Psoas muscle (tissue), 7 donors: ENCODE measurements at regions not wholly inside any gene's neighbourhood (a gene's known extent, or its start where the extent isn't known, plus 50 kb on each side); places are given as distances from the start of the nearest gene placed in this dataset.

Source experiments
- ATAC-seq, 4 donors: fragments of 200-7000 bp; cut with Tn5 transposase; one replicate each; pipeline ENCODE4 v1.9.1; 2020; ENCODE audit warnings: moderate library complexity in 3 of 4, mild to moderate bottlenecking in 2 of 4
- DNase-seq, 2 donors: peaks; one replicate each; pipeline ENCODE4 v3.0.0-alpha.2; 2020
- H3K27ac ChIP-seq: fragments of 200-600 bp; one replicate; pipeline ENCODE4 v1.8.0; 2022
- H3K27me3 ChIP-seq, 3 donors: fragments of 200-600 bp in 1 of 3; one replicate each; pipeline versions ENCODE4 v1.6.1 to v1.8.0; 2013 to 2022; ENCODE audit warnings: low read length in 2 of 3, mild to moderate bottlenecking in 2 of 3, moderate library complexity in 1 of 3; ENCODE audit not compliant: insufficient read depth in 3 of 3
- H3K36me3 ChIP-seq, 2 donors: fragments of 200-600 bp in 1 of 2; one replicate each; pipeline versions ENCODE4 v1.6.1 to v1.8.0; 2013 to 2022; ENCODE audit warnings: low read depth in 1 of 2, mild to moderate bottlenecking in 1 of 2, moderate library complexity in 1 of 2; ENCODE audit not compliant: insufficient read depth in 1 of 2
- H3K4me1 ChIP-seq: fragments of 200-600 bp; one replicate; pipeline ENCODE4 v1.8.0; 2022
- H3K4me3 ChIP-seq: fragments of 200-600 bp; one replicate; pipeline ENCODE4 v1.8.0; 2022; ENCODE audit warnings: mild to moderate bottlenecking
- H3K9me3 ChIP-seq: fragments of 200-600 bp; one replicate; pipeline ENCODE4 v1.8.0; 2022
- WGBS, 3 donors: extraction: QIAGEN DNeasy Blood & Tissue Kit; methylation state at CpG; one replicate each; pipeline versions ENCODE4 v1.1.6 to v1.1.7; 2013; 5-methylcytosine and 5-hydroxymethylcytosine counted together
- intact Hi-C, 2 donors: fragments of 100-400 bp; cut with DNase I; formaldehyde crosslinking; loops; one replicate each; pipeline versions ENCODE4 v1.11.0 to v1.14.2; 2022
- TF ChIP-seq, protein P1 (sequence below): fragments of 200-600 bp; IDR thresholded peaks from one replicate; pipeline ENCODE4 v1.8.0; 2022; ENCODE audit warnings: antibody characterized with exemption
- donor health status: healthy with polysubstance abuse.
- donor health status: DM: no; HTN: no; CAD: no; lungs with moderate emphysema.
- donor health status: Bipolar disorder and iron deficiency.
- donor health status: healthy.
- donor health status: DM: yes; HTN: yes; CAD: no.
- donor health status: DM: no; HTN: no; CAD: no.
- donor health status: DM: yes; HTN: yes; CAD: no.

DNA sequence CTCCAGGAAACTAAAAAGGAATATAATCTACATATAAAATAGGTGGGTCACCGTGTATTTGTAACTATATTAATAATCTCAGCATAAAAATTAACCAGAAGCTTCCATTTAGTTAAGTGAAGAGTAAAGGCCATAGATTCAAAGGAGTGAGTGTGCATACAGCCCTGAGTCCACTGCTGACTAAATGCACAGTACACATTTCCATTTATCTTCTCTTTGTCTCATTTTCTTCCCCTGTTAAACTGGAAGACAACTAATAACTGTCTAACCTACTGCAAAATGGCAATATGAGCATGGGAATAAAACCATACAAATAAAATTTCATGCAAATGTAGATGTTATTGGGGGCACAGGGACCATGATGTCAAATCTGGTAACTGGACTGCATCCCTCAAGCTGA lies 59.9 kb upstream of the DAB2 start:
- WGBS, 3 donors, result 54 to 68% (median 67%) methylated on average over 1 of the region's 1 CpG
- intact Hi-C loops, result no loop called here
- H3K36me3 ChIP-seq, result no peaks in the 10 kb centered on the region
- no peaks in the 10 kb centered on the region for H3K27me3 ChIP-seq
- H3K9me3 ChIP-seq, result no peaks in the 10 kb centered on the region
- no peak overlapping the region for H3K4me3 ChIP-seq
- no peak overlapping the region for H3K27ac ChIP-seq
- H3K4me1 ChIP-seq, result no peaks in the 10 kb centered on the region
- DNase-seq (no peak), ATAC-seq (no peak)
- TF ChIP-seq, protein P1, sequence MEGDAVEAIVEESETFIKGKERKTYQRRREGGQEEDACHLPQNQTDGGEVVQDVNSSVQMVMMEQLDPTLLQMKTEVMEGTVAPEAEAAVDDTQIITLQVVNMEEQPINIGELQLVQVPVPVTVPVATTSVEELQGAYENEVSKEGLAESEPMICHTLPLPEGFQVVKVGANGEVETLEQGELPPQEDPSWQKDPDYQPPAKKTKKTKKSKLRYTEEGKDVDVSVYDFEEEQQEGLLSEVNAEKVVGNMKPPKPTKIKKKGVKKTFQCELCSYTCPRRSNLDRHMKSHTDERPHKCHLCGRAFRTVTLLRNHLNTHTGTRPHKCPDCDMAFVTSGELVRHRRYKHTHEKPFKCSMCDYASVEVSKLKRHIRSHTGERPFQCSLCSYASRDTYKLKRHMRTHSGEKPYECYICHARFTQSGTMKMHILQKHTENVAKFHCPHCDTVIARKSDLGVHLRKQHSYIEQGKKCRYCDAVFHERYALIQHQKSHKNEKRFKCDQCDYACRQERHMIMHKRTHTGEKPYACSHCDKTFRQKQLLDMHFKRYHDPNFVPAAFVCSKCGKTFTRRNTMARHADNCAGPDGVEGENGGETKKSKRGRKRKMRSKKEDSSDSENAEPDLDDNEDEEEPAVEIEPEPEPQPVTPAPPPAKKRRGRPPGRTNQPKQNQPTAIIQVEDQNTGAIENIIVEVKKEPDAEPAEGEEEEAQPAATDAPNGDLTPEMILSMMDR, result no peak

DNA sequence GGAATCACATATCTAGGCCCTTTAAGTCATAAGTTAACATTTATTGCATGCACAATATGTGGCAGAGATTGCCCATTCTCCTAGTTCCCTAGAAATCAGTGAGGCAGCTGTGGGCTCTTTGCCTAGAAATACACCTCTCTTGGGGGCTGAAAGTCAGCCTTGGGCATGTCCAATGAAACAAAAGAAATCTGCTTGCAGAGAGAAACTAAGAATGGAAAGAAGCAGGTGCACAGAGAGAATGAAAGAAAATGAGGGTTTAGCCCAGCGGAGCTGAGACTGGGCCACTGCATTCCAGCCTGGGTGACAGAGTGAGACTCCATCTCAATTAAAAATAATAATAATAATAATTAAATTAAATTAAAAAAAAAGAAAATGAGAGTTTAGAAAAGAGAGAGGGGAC lies 57.3 kb upstream of the DAB2 start:
- no peak for DNase-seq
- no peaks in the 10 kb centered on the region for H3K4me1 ChIP-seq
- 65 to 86% (median 77%) methylated on average over 1 of the region's 1 CpG for WGBS, 3 donors
- H3K4me3 ChIP-seq, result no peak overlapping the region
- no peak for ATAC-seq
- TF ChIP-seq, protein P1, result no peak
- no peak overlapping the region for H3K27ac ChIP-seq
- intact Hi-C loops, result no loop called here
- H3K9me3 ChIP-seq, result no peaks in the 10 kb centered on the region
- no peaks in the 10 kb centered on the region for H3K36me3 ChIP-seq
- no peaks in the 10 kb centered on the region for H3K27me3 ChIP-seq

DNA sequence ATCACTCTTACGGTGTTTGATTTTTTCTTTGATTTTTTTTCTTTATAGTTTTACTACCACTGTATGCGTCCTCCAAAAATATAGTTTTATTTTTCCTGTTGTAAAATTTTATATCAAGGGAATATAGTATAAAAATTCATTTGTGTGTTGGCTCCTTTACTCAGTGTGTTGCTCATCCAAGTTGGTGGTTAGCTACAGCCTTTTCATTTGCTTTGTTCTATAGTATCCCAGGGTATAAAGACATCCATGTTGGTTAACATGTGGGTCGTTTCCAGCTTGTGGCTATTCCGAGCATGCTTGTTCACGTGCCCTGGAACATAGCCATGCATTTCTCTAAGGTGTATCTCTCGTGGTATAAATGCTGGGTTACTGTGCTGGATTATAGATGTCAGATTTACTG lies 54.8 kb upstream of the DAB2 start:
- intact Hi-C loops, result no loop called here
- H3K36me3 ChIP-seq, result no peaks in the 10 kb centered on the region
- H3K4me1 ChIP-seq, result no peaks in the 10 kb centered on the region
- 68 to 74% (median 69%) methylated on average over 6 of the region's 6 CpGs for WGBS, 3 donors
- H3K27ac ChIP-seq, result no peak overlapping the region
- H3K4me3 ChIP-seq, result no peak overlapping the region
- ATAC-seq (no peak), DNase-seq (no peak)
- no peaks in the 10 kb centered on the region for H3K27me3 ChIP-seq
- H3K9me3 ChIP-seq, result no peaks in the 10 kb centered on the region
- TF ChIP-seq, protein P1, result no peak

DNA sequence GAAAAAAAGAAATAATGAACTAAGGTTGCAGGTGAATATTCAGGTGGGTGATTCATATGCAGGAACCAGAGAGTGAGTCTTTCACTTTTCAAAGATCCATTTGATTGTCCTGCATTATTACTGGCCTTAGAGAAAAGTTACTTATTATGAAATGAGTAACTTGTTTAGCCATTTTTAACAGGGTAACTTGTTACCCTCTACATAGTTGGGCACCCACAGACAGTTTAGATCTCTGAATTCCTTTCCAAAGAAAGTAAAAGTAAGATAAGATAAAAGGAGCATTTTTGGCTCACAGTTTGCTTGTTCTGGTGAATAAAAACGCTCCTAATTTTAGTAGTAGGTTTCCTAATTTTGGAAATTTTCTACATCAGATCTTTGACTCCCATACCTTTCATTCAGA lies 54.1 kb upstream of the DAB2 start:
- TF ChIP-seq, protein P1, result no peak
- Histone ChIP-seq H3K36me3 (no peaks in the 10 kb centered on the region), H3K4me1 (no peaks in the 10 kb centered on the region), H3K27ac (no peak overlapping the region), H3K9me3 (no peaks in the 10 kb centered on the region), H3K4me3 (no peak overlapping the region), H3K27me3 (no peaks in the 10 kb centered on the region)
- DNase-seq (no peak), ATAC-seq (no peak)
- intact Hi-C loops, result no loop called here
- WGBS, 3 donors, result 0 to 1% (median 0%) methylated on average over 1 of the region's 1 CpG

DNA sequence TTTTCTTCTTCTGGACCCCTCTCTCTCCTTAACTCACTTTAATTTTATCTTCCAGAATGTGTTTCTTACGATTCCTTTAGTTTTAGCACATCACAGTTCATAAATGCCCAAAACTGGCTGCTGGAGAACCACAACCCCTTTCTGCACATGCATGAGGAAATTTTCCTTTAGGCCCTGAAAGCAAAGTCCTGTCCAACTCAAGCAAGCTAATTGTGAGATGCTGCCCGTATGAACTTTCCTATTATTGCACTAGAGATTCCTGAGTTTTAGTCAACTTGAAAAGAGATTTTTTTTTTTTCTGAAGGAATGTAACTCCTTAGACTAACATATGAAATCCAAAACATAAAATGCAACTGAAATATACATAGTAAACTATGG lies 52.1 kb upstream of the DAB2 start:
- no peak for DNase-seq
- intact Hi-C loops, result no loop called here
- WGBS, 3 donors, result 71 to 83% (median 79%) methylated on average over 2 of the region's 2 CpGs
- no peaks in the 10 kb centered on the region for H3K4me1 ChIP-seq
- no peaks in the 10 kb centered on the region for H3K27me3 ChIP-seq
- H3K36me3 ChIP-seq, result no peaks in the 10 kb centered on the region
- no peaks in the 10 kb centered on the region for H3K9me3 ChIP-seq
- TF ChIP-seq, protein P1, result no peak
- no peak for ATAC-seq
- H3K27ac ChIP-seq, result no peak overlapping the region
- H3K4me3 ChIP-seq, result no peak overlapping the region
